ENCODE measurements at regions not wholly inside any gene's neighbourhood (a gene's known extent, or its start where the extent isn't known, plus 50 kb on each side); places are given as distances from the start of the nearest gene placed in this dataset.

DNA sequence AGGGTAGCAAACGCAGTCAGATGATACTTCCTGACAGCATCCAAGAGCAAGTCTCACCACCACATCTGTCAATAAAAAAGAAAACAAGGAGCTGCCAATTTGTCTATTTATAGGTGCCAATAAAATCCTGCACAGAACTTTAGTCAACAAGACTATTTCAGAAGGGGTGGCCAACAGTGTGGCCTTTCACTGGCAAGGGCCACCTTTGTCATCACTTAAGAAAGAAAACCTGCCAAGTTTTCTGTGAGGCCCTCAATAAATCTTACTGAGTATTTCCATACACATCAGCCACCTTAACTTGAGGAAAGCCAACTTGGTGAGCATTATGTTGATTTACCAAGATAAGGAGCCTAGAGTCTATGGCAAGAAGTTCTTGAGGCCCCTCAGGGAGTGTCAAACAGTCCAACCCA lies 312.3 kb downstream of the ENC1 start:
- no peak for DNase-seq (ENCODE audit: low read depth in 3 of 3, low spot score in 2 of 3)

DNA sequence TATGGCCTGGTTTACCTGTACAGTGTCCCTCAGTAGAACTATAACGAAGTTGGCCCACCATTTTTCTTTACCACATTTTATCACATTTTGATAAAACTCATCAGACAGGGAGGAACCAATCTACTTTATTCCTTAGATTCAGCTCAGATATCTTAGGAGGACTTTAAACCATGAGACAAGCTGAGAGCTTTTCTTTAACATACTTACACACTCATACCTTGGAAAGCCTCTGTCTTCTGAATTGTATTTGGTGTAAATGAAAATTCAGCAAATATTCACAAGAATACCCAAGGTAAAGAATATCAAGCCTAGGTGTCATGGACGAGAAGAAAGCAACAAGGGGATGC lies 313.2 kb downstream of the ENC1 start:
- DNase-seq (ENCODE audit: low read depth in 3 of 3, low spot score in 2 of 3), result no peak

DNA sequence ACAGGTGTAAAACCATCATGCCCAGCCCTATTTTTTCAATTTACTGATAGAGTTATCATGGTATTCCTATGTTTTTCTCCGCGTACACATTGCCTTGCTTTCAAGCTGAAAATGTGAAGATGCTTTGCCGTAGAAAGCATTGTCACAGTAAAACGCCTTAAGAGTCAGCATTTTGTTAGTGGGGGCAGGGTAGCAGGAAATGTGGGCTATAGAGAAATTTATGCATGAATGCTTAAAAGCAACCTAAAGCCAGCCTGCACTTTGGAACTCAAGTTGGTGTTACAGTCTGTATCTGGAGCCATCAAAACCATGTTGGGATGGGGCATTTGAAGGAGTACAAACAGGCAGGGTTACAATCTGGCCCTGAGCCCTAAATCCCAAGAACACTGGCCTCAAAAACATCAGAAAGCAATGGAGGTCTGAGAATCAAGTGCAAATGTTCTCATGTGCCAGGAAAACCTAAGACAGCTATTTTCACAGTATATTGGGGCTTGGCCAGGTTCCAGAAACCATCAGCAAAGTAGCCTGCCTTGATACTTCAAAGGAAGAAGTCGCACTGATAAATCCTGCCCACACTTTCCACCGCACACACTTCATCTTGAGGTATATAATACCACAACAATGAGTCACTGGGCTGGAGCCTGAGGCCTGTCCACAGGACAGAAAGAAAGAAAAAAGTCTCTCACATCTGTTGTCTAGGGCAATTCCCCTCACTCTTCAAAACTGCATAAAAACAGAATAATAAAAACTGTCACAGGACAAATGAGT lies 313.8 kb downstream of the ENC1 start:
- peak in 1 of 3 donors; percentile 44 for DNase-seq (ENCODE audit: low read depth in 3 of 3, low spot score in 2 of 3)

DNA sequence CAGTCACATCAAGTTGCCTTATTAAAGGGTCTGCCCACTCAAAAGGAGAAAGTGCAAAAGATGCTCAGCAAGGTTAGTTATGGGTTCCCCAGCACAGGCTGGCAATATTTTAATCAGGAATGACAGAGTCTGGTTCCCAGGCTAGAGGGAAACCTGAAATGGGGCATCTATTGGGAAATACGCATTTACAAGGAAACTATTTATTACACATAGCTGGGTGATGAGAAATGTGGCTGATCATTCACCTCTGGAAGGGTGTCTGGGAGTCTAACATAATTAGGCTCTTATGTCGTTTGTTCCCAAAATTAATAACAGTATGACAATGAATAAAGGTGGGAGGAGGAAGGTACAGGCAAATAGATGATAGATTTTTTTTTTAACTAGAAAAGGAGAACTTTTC lies 314.7 kb downstream of the ENC1 start:
- DNase-seq (ENCODE audit: low read depth in 3 of 3, low spot score in 2 of 3), result no peak

DNA sequence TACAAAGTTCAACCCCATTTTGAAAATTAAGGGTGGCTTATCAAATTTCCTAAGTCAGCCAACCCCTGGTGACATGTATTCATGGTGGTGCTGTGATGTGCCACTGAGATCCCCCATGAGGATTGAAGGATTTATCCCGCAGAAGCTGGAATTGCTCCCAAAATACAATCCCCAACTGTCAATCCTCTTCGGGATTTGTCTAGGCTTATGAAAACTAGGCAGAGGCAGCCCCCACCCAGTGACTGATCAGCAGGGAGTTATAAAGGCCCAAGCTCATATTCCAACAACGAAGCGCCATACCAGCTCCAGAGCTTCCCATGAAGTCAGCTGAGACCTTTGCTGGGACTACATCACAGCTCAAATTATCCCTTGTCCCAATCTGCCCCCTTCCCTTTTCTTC lies 316.0 kb downstream of the ENC1 start:
- DNase-seq (ENCODE audit: low read depth in 3 of 3, low spot score in 2 of 3), result no peak

DNA sequence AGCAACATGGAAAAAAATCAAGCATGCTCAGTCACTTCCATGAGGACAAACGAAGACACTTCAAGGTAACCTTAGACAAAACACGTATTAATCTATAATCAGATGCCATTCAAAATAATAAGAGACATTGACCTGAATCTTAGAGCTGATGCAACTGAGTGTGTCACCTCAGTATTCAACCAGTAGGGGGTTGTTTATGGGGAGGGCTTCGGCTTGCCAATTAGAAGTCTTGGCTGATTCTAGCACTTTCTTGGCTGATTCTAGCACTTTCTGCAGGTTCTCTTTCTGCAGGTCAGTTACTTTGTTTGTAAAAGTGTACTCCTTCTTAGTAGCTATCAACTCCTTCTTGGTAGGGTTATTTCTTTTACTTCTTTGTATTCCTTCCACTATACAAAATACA lies 317.6 kb downstream of the ENC1 start:
- DNase-seq (ENCODE audit: low read depth in 3 of 3, low spot score in 2 of 3), result no peak

DNA sequence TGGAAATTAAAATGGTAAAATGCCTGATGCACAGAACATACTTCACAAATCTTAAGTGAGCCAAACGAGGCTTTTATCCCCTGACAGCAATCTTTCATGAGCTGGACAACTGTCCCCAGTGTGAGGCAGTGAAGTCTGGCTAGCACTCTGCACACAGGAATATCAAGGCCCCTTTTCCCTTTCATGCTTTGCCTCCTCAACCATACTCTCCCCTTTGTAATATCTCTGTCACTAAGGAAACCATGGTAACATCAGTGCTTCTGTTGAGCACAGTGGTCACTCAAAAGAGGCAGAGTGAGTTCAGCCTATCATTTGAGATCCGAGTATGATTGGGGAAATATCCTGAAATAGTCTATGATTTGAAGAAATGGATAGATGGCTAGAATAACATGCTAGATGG lies 318.3 kb downstream of the ENC1 start:
- no peak for DNase-seq (ENCODE audit: low read depth in 3 of 3, low spot score in 2 of 3)

DNA sequence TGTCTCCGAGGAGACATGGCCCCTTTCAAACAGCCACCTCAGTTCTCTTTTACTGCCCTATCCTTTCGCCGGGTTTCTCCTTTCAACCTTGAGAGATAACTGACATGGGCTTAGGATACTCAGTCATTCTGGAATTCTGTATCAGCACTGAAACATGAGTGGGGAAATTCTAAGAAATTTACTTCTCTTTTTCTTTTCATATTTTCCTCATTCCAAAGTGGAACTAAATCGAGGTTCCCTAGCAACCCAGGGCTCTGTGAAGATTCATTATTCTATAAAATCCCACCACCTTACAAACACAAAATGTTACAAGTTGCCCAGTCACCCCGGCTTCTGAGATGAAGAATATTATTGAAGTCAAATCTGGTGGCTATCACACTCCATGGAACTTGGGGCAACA lies 319.2 kb downstream of the ENC1 start:
- DNase-seq (ENCODE audit: low read depth in 3 of 3, low spot score in 2 of 3), result no peak

DNA sequence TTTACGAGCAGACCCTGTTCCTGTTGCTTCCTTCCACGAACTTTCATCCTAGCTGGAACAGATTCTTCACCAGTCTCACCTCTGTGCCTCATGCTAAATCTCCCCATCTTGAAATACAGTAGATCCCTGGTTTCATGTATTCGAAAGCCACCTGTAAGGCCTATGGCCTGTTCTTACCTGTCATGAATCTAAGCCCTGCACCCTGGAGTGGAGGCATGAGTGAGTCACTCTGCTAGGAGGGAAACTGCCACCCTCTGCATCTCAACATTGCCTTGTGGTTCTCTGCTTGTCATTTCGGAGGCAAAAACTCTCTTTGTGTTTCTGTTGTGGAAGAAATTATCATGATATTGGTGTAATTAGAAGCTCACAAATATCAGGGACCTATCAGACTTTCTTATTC lies 320.0 kb downstream of the ENC1 start:
- DNase-seq (ENCODE audit: low read depth in 3 of 3, low spot score in 2 of 3), result no peak

DNA sequence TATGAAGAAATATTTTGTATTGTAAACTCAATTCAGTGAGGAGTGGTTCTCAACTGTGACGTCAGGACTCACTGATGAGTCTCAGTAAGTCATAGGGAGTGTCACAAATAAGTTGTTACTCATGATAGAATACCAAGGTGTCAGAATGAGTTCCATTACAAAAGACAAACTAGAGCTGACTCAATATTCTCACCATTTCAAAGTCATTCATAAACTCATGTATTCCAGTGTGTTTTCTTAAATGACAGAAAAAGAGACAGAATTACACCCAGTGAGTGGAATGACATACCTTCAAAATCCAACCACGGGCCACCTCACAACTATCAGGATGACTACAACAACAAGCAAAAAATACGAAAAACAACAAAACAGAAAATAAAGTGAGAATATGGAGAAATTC lies 321.5 kb downstream of the ENC1 start:
- DNase-seq (ENCODE audit: low read depth in 3 of 3, low spot score in 2 of 3), result no peak

DNA sequence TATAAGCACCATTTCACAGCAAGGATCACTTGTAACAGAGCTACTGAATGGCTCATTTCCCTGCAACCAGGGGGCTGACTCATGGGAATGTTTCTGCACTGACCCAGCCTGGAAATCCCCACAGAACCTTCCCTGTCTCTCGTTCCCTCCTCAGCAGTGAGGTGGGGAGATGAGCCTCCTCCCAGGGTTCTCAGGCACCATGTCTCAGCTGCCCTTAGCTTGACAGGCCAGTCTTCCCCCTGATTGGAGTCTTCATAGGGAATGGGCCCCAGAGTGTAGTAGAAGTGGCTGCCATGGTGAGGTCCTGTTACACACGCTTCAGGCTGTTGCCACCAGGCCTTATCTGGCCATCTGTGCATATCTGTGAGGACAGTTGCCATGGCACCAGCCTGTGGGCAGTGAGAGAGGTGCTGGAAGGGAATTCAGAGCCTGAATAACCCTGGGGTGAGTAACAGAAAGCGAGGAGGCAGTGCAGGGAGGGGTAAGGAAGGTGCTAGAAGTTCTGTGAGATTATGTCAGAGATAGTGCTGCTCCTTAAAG lies 324.4 kb downstream of the ENC1 start:
- DNase-seq (ENCODE audit: low read depth in 3 of 3, low spot score in 2 of 3), result no peak

DNA sequence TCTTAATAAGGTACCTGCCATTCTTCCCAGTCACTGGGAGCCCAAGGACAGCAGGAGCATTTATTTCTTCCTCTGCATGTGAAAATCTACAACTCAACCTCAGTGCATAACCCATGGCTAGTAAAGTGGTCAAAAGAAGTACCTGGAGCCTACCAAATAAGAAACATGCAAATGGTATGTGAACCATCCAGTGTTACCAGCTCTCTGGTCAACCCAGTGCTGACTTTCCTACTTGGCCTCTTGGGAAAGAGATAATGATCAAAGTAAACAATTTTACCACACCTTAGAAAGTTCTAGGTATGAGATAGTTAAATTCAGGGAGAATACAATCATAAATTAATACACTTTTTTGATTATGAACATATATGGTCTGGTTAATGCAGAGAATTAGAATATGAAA lies 325.6 kb downstream of the ENC1 start:
- no peak for DNase-seq (ENCODE audit: low read depth in 3 of 3, low spot score in 2 of 3)

DNA sequence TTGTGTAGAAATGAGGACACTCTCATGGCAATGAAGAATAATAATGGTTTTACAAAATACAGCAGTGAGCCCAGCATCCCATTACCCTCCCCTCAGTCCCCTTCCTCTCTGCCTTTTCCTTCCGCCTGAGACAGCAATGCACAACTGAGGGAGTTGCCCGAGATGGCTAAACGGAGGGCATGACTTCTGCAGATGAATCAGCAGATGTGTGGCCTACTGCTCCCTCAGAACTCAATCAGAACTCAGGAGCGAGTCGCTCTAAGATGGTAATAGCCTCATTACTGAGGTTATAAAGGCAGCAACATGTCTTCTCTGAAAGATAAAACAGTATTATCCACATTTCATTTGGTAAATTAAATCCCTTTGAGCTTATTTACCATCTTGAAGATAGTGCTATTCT lies 326.6 kb downstream of the ENC1 start:
- no peak for DNase-seq (ENCODE audit: low read depth in 3 of 3, low spot score in 2 of 3)

DNA sequence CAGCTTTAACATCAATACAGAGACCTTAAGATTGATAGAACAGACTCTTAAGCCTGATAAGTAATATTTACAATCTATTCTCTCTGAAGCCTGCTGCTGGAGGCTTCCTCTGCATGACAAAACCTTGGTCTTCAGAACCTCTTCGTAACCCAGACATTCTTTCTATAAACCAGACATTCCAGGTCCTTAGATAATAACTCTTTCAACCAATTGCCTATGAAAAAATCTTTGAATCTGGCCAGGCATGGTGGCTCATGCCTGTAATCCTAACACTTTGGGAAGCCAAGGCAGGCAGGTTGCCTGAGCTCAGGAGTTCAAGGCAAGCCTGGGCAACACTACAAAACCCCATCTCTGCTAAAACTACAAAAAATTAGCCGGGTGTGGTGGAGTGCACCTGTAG lies 327.8 kb downstream of the ENC1 start:
- DNase-seq (ENCODE audit: low read depth in 3 of 3, low spot score in 2 of 3), result no peak

DNA sequence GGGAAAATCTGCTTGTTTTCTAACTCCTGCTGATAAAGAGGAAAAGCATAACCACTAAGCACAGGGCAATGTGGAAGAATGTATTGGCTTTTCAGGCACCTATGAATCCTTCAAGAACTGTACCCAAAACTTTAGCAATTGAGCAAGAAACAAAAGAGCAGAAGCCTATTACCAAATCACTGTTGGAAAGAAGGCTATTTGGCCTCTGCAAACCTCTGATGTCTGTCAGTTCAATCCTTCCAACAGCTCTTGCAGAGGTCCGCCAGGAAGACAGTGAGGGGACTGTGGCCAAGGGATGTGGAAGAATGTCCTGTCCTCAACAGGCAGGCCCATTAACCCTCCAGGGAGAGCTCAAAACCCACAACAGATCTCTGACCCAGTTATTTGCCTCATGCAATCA lies 328.6 kb downstream of the ENC1 start:
- DNase-seq (ENCODE audit: low read depth in 3 of 3, low spot score in 2 of 3), result no peak

DNA sequence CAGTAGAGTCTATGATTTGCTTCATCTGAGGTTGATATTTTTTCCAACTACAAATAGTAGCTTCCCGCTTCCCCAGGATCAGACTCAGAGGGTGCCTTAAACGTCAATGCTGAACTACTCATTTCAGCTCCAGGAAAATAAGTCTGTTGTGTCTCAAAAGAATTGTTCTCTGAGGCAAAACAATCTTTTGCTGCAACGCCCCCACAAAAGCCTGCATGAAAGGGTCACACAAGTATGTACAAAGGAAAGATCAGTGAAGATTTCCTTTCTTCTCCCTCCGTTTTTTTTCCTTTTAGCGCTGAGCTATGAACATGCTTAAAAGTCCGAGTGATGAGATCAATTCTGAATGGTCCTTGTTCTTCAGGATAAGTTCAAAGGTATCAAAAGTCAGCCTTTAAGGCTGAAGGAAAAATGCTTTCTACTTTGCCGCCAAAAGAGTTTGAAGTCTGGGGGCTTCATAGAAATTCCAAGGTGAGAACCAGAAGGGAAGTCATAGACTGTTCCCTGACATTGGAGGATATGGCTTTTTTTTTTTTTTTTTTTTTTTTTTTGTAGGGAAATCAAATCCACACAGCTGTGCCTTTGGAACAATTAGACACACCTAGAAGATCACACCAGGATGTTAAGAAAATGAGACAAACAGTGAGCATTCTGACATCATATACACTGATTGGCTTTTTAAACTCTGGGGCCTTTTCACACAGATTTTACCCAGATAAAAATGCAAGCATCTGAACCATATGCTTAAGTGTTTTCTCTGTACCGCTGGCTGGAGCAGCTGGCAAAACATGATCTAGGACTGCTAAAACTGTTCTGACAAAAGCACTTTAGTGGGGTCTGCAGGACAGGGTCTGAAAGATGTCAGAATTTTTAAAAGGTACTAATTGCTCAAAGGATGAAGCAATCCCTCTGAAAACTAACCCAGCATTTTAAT lies 329.3 kb downstream of the ENC1 start:
- no peak for DNase-seq (ENCODE audit: low read depth in 3 of 3, low spot score in 2 of 3)

DNA sequence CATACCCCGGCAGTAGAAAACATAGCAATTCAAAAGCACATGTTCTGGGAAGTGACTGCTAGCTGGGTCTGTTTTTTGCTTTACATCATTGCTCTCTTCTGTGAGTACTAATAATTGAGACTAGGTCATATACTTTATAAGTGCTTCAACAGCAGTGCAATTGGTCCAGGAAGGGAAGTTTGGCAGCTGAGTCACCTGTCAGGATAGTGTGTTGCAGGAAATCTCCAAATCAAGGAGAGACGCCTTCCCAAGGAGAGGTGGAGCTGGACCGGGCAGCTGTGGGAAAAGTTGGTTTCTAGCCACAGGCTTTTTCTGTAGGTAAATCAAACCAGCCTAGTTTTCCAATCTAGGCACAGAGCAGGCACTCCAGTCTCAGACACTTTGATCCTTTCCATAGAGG lies 330.1 kb downstream of the ENC1 start:
- no peak for DNase-seq (ENCODE audit: low read depth in 3 of 3, low spot score in 2 of 3)

DNA sequence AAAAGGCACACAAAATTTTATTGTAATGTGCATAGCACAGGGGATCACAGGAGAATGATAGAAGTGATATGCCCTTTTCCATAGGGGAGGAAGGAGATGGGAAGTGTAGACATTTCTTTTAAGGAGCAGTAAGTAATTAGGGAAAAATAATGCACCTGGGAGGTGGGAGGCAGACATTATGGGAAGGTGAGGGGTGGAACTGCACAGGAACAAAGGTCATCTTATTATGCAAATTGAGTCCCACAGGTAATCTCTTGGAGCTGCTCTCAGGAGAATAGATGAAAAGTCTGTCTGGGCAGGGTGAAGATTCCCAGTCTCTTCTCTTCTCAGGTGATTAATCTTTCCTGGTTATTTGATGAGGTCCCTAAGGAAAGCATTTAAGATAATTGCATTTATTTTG lies 331.5 kb downstream of the ENC1 start:
- DNase-seq (ENCODE audit: low read depth in 3 of 3, low spot score in 2 of 3), result no peak

DNA sequence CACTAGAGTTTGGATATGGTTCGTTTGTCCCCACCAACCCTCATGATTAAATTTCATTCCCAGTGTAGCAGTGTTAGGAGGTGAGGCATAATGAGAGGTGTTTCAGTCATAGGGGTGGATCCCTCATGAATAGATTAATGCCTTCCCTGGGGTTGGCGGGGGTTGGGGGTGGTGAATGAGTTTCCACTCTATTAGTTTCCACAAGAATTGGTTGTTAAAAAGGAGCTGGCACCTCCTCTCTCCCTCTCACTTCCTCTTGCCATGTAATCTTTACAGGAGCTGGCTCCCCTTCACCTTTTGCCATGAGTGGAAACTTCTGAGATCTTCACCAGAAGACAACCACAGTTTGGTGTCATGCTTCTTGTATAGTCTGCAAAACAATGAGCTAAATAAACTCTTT lies 333.7 kb downstream of the ENC1 start:
- DNase-seq (ENCODE audit: low read depth in 3 of 3, low spot score in 2 of 3), result no peak

DNA sequence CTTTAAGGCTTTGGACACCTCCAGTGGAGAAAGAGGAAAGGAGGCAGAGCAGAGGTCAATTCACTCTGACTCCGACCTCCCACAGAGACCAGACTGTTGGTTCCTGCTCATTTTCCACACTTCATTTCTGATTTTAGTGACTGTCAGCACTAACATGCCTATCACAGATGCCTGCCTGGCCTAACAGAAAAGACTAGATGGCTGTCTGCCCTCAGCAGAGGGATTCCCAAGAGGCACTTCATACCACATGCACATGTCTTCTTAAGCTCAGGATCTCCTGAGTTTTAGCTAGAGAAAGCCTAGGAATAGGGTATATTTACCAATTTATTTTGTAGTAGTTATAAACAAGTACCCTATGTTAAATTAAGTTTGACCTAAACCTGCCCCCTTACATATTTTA lies 336.0 kb downstream of the ENC1 start:
- no peak for DNase-seq (ENCODE audit: low read depth in 3 of 3, low spot score in 2 of 3)

DNA sequence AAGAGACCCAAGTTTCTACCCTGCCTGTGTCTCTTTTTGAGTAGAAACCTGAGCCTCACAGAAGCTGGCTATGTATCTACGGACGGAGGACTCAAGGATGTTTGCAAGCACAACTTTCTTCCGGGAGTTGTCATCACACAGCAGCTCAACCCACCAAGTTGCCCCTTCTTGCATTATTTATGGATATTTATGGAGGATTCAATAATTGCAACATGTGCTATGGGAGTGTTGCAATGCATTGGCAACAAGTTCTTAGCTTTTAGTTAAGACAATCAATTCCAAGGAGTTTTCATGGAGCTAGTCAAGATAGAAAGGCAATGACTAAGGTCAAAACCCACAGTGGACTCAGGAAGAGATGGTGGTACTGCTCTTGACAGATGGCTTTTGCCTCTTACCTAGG lies 336.9 kb downstream of the ENC1 start:
- DNase-seq (ENCODE audit: low read depth in 3 of 3, low spot score in 2 of 3), result no peak

DNA sequence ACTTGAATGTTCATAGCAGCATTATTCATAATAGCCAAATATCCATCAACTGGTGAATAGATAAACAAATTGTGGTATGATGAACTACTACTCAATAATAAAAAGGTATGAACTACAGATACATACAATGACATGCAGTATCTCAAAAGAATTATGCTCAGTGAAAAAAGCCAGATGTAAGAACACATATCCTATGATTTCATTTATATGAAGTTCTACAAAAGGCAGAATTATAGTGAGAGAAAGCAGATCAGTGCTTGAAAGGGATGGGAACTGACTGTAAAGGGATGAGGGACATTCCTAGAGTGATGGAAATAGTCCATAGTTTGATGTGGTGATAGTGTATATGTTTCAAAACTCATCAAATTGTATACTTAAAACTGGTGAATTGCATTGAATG lies 339.0 kb downstream of the ENC1 start:
- no peak for DNase-seq (ENCODE audit: low read depth in 3 of 3, low spot score in 2 of 3)

All from right renal cortex interstitium (tissue), 3 donors.